AG08395 (cell line): ENCODE measurements at regions not wholly inside any gene's neighbourhood (a gene's known extent, or its start where the extent isn't known, plus 50 kb on each side); places are given as distances from the start of the nearest gene placed in this dataset.

Experiments
- DNase-seq: peaks from one replicate; pipeline ENCODE4 v3.0.0; 2012; ENCODE audit warnings: mixed read lengths, low spot score

GRCh38 chr14:65320661-65321308 lies 91.7 kb upstream of the FUT8 start:
- no peak for DNase-seq

- no peak for DNase-seq
Observed at GRCh38 chr14:65321370-65321875, 91.1 kb upstream of the FUT8 start.

- DNase-seq = no peak
Observed at GRCh38 chr14:65329481-65329880, 83.0 kb upstream of the FUT8 start.

- no peak for DNase-seq
Observed at GRCh38 chr14:65329911-65330310, 82.6 kb upstream of the FUT8 start.

- DNase-seq = no peak
Observed at GRCh38 chr14:65330416-65330815, 82.1 kb upstream of the FUT8 start.

GRCh38 chr14:65331652-65332051 lies 80.9 kb upstream of the FUT8 start:
- DNase-seq = no peak

GRCh38 chr14:65332141-65332871 lies 80.2 kb upstream of the FUT8 start:
- DNase-seq = no peak

- DNase-seq = peak; percentile 82
Observed at GRCh38 chr14:65333943-65334687, 78.4 kb upstream of the FUT8 start.

GRCh38 chr14:65334765-65335410 lies 77.6 kb upstream of the FUT8 start:
- no peak for DNase-seq

GRCh38 chr14:65335411-65335947 lies 77.1 kb upstream of the FUT8 start:
- no peak for DNase-seq

- DNase-seq = peak; percentile 68
Observed at GRCh38 chr14:65336191-65336591, 76.3 kb upstream of the FUT8 start.

- DNase-seq = no peak
Observed at GRCh38 chr14:65339866-65340265, 72.7 kb upstream of the FUT8 start.

- DNase-seq = no peak
Observed at GRCh38 chr14:65344011-65344410, 68.5 kb upstream of the FUT8 start.

GRCh38 chr14:65345266-65345665 lies 67.3 kb upstream of the FUT8 start:
- DNase-seq = no peak

- DNase-seq = no peak
Observed at GRCh38 chr14:65346474-65346873, 66.1 kb upstream of the FUT8 start.

GRCh38 chr14:65346895-65347294 lies 65.6 kb upstream of the FUT8 start:
- DNase-seq = no peak

GRCh38 chr14:65348137-65348536 lies 64.4 kb upstream of the FUT8 start:
- no peak for DNase-seq

- DNase-seq = no peak
Observed at GRCh38 chr14:65349100-65349499, 63.4 kb upstream of the FUT8 start.

- DNase-seq = no peak
Observed at GRCh38 chr14:65351493-65352194, 60.9 kb upstream of the FUT8 start.

- no peak for DNase-seq
Observed at GRCh38 chr14:65352964-65353530, 59.5 kb upstream of the FUT8 start.

- no peak for DNase-seq
Observed at GRCh38 chr14:65354131-65354530, 58.4 kb upstream of the FUT8 start.
